ENCODE measurements at regions not wholly inside any gene's neighbourhood (a gene's known extent, or its start where the extent isn't known, plus 50 kb on each side); places are given as distances from the start of the nearest gene placed in this dataset.

GRCh38 chr10:10513067-10513466 lies 504.6 kb upstream of the CELF2 start:
- Mint-ChIP-seq H3K4me1 (no peaks in the 10 kb centered on the region), H3K36me3 (no peaks in the 10 kb centered on the region), H3K9me3 (no peaks in the 10 kb centered on the region), H3K4me3 (no peak overlapping the region), H3K27ac (no peak overlapping the region)
- DNase-seq (ENCODE audit: low spot score in 2 of 2) (no peak), ATAC-seq (no peak)

- no peak for ATAC-seq
- Mint-ChIP-seq H3K9me3 (no peaks in the 10 kb centered on the region), H3K27ac (no peak overlapping the region), H3K4me3 (no peak overlapping the region), H3K4me1 (no peaks in the 10 kb centered on the region), H3K36me3 (no peaks in the 10 kb centered on the region)
- DNase-seq (ENCODE audit: low spot score in 2 of 2), result no peak
Measured at GRCh38 chr10:10513898-10514297, 503.8 kb upstream of the CELF2 start.

GRCh38 chr10:10514797-10515196 lies 502.9 kb upstream of the CELF2 start:
- Mint-ChIP-seq H3K9me3 (no peaks in the 10 kb centered on the region), H3K4me3 (no peak overlapping the region), H3K36me3 (no peaks in the 10 kb centered on the region), H3K27ac (no peak overlapping the region), H3K4me1 (no peaks in the 10 kb centered on the region)
- ATAC-seq, result no peak
- DNase-seq (ENCODE audit: low spot score in 2 of 2), result no peak

- Mint-ChIP-seq H3K36me3 (no peaks in the 10 kb centered on the region), H3K27ac (no peak overlapping the region), H3K4me1 (no peaks in the 10 kb centered on the region), H3K4me3 (no peak overlapping the region), H3K9me3 (no peaks in the 10 kb centered on the region)
- no peak for ATAC-seq
- no peak for DNase-seq (ENCODE audit: low spot score in 2 of 2)
Measured at GRCh38 chr10:10515479-10516204, 502.0 kb upstream of the CELF2 start.

GRCh38 chr10:10516346-10517130 lies 501.1 kb upstream of the CELF2 start:
- H3K27ac Mint-ChIP-seq, result no peak overlapping the region
- DNase-seq (ENCODE audit: low spot score in 2 of 2) (no peak), ATAC-seq (no peak)
- H3K4me3 Mint-ChIP-seq, result no peak overlapping the region
- no peaks in the 10 kb centered on the region for H3K9me3 Mint-ChIP-seq
- H3K36me3 Mint-ChIP-seq, result no peaks in the 10 kb centered on the region
- no peaks in the 10 kb centered on the region for H3K4me1 Mint-ChIP-seq

- H3K27ac Mint-ChIP-seq, result no peak overlapping the region
- DNase-seq (ENCODE audit: low spot score in 2 of 2), result no peak
- no peaks in the 10 kb centered on the region for H3K36me3 Mint-ChIP-seq
- H3K9me3 Mint-ChIP-seq, result no peaks in the 10 kb centered on the region
- no peaks in the 10 kb centered on the region for H3K4me1 Mint-ChIP-seq
- ATAC-seq, result no peak
- H3K4me3 Mint-ChIP-seq, result no peak overlapping the region
Measured at GRCh38 chr10:10517866-10518265, 499.8 kb upstream of the CELF2 start.

- Mint-ChIP-seq H3K27ac (no peak overlapping the region), H3K36me3 (no peaks in the 10 kb centered on the region), H3K9me3 (no peaks in the 10 kb centered on the region), H3K4me3 (no peak overlapping the region), H3K4me1 (no peaks in the 10 kb centered on the region)
- no peak for ATAC-seq
- no peak for DNase-seq (ENCODE audit: low spot score in 2 of 2)
Measured at GRCh38 chr10:10519674-10520073, 498.0 kb upstream of the CELF2 start.

- H3K4me3 Mint-ChIP-seq, result no peak overlapping the region
- ATAC-seq, result peak; percentile 65
- no peak for DNase-seq (ENCODE audit: low spot score in 2 of 2)
- H3K4me1 Mint-ChIP-seq, result no peaks in the 10 kb centered on the region
- no peak overlapping the region for H3K27ac Mint-ChIP-seq
- H3K9me3 Mint-ChIP-seq, result no peaks in the 10 kb centered on the region
- no peaks in the 10 kb centered on the region for H3K36me3 Mint-ChIP-seq
Measured at GRCh38 chr10:10520491-10521385, 496.9 kb upstream of the CELF2 start.

- ATAC-seq (no peak), DNase-seq (ENCODE audit: low spot score in 2 of 2) (no peak)
- Mint-ChIP-seq H3K4me1 (no peaks in the 10 kb centered on the region), H3K27ac (no peak overlapping the region), H3K36me3 (no peaks in the 10 kb centered on the region), H3K9me3 (no peaks in the 10 kb centered on the region), H3K4me3 (no peak overlapping the region)
Measured at GRCh38 chr10:10526846-10527245, 490.8 kb upstream of the CELF2 start.

GRCh38 chr10:10527861-10528562 lies 489.7 kb upstream of the CELF2 start:
- no peak overlapping the region for H3K4me3 Mint-ChIP-seq
- no peaks in the 10 kb centered on the region for H3K9me3 Mint-ChIP-seq
- no peaks in the 10 kb centered on the region for H3K4me1 Mint-ChIP-seq
- DNase-seq (ENCODE audit: low spot score in 2 of 2), result no peak
- ATAC-seq, result no peak
- no peaks in the 10 kb centered on the region for H3K36me3 Mint-ChIP-seq
- H3K27ac Mint-ChIP-seq, result no peak overlapping the region

- Mint-ChIP-seq H3K9me3 (no peaks in the 10 kb centered on the region), H3K4me1 (no peaks in the 10 kb centered on the region), H3K36me3 (no peaks in the 10 kb centered on the region), H3K27ac (no peak overlapping the region), H3K4me3 (no peak overlapping the region)
- DNase-seq (ENCODE audit: low spot score in 2 of 2) (no peak), ATAC-seq (no peak)
Measured at GRCh38 chr10:10528563-10528910, 489.1 kb upstream of the CELF2 start.

GRCh38 chr10:10530313-10530712 lies 487.4 kb upstream of the CELF2 start:
- Mint-ChIP-seq H3K9me3 (no peaks in the 10 kb centered on the region), H3K36me3 (no peaks in the 10 kb centered on the region), H3K27ac (no peak overlapping the region), H3K4me3 (no peak overlapping the region), H3K4me1 (no peaks in the 10 kb centered on the region)
- ATAC-seq (no peak), DNase-seq (ENCODE audit: low spot score in 2 of 2) (no peak)

- H3K4me1 Mint-ChIP-seq, result no peaks in the 10 kb centered on the region
- H3K9me3 Mint-ChIP-seq, result no peaks in the 10 kb centered on the region
- H3K4me3 Mint-ChIP-seq, result no peak overlapping the region
- DNase-seq (ENCODE audit: low spot score in 2 of 2) (no peak), ATAC-seq (no peak)
- no peaks in the 10 kb centered on the region for H3K36me3 Mint-ChIP-seq
- H3K27ac Mint-ChIP-seq, result no peak overlapping the region
Measured at GRCh38 chr10:10532236-10532635, 485.4 kb upstream of the CELF2 start.

- Mint-ChIP-seq H3K27ac (no peak overlapping the region), H3K4me3 (no peak overlapping the region), H3K4me1 (no peaks in the 10 kb centered on the region), H3K9me3 (no peaks in the 10 kb centered on the region), H3K36me3 (no peaks in the 10 kb centered on the region)
- DNase-seq (ENCODE audit: low spot score in 2 of 2) (no peak), ATAC-seq (no peak)
Measured at GRCh38 chr10:10532826-10533225, 484.8 kb upstream of the CELF2 start.

- H3K9me3 Mint-ChIP-seq, result no peaks in the 10 kb centered on the region
- no peak overlapping the region for H3K4me3 Mint-ChIP-seq
- no peak overlapping the region for H3K27ac Mint-ChIP-seq
- no peaks in the 10 kb centered on the region for H3K36me3 Mint-ChIP-seq
- H3K4me1 Mint-ChIP-seq, result no peaks in the 10 kb centered on the region
- DNase-seq (ENCODE audit: low spot score in 2 of 2), result no peak
- ATAC-seq, result no peak
Measured at GRCh38 chr10:10533437-10533836, 484.2 kb upstream of the CELF2 start.

Data from stimulated activated effector memory CD8-positive, alpha-beta T cell treated with anti-CD3 and anti-CD28 coated beads, Interleukin-12 subunit alpha, Interleukin-12 subunit beta, amount 100 ng/mL, for 72 hours (primary cell).